ENCODE measurements at regions not wholly inside any gene's neighbourhood (a gene's known extent, or its start where the extent isn't known, plus 50 kb on each side); places are given as distances from the start of the nearest gene placed in this dataset.
"Not testable (repeated sequence)": the region's sequence is repeated elsewhere in the genome, so short reads cannot be mapped to it uniquely, and the experiment has no call there.

DNA sequence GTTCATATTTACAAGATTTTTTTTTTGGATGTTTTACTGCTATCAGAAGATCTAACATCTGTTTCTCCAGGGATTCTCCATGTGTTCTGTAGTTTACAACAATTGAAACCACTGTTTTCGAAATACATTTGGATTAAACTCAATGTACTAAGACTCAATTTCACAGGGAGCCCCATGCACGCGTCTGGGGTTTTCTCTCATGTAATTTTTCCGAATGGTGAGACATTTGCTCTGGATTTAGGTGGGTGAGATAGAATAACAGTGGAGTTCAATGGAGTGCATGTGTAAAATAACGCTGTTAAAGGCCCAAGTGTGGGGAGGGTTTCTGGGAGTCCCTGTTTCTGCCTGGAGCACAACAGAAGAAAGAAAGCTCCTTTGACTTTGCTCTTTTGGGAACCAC lies 330.3 kb downstream of the TSHZ3 start:
- DNase-seq, result no peak

DNA sequence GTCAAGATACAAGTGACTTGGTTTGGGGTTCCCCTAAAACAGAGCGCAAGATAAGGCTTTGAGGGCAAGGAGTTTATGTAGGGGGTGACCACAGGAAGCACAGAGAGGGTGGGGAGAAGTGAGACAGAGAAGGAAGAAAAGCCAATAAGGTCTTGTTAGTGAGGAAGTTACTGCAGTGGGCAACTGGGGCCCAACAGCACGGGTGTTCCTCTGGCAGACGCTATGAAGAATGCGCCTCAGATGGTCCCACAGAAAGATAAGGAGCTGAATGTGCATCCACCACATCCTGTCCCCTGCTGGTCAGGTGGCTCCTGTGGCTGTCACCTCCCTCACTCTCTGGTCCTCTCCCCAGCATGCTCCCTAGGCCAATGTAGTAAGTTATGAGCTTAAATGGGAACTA lies 333.5 kb downstream of the TSHZ3 start:
- no peak for DNase-seq

DNA sequence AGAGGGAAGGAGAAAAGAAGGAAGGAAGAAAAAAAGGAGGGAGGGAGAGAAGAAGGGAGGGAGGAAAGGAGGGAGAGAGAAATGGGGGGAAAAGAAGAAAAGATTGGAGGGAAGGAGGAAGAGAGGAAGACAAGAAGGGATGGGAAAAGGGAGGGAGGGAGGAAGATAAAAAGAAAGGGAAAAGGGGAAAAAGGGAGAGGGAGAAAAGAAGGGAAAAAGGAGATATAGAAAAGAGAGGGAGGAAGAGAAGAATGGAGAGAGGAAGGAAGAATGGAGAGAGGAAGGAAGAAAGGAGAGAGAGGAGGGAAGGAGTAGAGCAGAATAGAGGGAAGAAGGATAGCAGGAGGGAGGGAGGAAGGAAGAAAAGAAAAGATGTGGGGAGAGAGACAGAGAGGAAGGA lies 334.6 kb downstream of the TSHZ3 start:
- DNase-seq, result no peak

DNA sequence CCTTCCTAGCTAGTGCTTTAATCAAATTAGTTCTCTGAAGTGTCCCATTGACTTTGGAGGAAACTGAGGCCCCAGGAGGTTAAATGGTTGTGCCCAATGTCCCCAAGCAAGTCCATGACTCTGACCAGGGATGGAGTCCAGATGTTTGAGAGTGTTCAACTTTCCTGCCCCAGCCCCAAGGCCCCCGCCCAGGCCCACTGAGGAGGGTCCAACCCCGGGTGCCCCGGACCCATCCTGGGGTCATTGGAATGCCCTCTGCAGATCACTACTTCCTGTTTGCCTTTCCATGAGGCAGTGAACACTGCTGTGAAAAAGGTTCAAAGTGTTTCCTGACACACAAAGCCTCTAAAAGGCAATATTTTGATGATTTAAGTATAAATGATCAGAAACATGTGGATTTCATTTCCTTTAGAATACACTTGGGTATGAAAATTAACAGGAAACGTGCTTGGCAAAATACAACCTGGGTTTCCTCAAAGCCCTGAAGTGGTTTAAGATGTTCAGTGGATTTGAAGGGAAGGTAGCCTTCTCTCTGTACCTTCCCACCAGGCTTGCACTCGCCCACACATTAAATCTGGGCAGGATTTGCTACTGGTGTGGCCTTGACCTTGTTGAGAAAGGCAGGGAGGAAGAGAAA lies 335.7 kb downstream of the TSHZ3 start:
- no peak for DNase-seq

DNA sequence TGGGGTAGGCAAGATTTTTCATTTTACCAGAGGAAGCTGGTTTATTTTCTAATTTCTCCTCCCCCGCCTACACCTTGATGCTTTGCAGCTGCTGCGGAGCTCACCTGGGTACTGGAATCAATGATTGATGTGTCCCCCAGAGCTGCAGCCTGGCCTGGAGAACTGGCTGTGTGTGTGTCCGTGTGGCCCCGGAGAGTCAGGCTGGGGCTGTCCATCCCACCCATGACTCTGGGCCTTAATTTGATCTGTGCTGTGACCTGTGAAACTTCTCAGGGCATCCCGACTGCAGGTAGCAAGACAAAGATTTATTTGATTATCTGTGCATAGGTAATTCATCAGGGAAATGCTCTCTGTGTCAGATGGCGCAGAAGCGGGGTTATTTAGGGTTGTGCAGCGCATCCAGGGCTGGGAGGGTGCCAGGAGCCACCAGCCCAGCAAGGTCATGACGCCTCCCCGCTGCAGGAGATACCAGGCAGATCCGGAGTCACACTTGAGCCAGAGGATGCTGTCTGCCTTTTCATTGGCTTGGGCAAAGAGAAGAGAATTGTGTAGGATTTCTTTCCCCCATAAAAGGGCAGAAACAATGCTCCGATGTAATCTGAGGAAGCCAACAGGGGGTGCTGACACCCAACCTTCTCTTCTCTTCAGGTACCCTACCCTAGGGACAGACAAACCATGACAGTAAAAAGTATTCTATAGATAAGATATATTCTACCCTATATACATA lies 346.6 kb downstream of the TSHZ3 start:
- no peak for DNase-seq

DNA sequence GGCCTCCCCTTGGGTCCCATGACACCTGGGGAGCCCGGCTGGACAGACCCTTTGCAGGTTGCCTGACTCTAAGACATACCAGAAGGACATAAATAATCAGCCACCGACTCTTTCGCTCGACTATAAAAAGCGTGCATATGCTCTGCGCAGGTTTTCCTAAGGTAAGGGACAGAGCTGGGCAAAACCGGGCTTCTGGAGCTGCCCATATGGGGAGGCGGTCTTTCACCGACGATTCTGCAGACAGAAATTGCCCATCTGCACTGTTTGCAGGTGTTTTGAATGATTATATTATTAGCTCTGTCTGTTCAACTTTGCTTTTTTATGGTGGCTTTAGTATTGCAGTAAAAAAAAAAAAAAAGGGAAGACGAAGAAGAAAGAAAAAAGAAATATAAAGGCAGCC lies 347.2 kb downstream of the TSHZ3 start:
- DNase-seq, result no peak

DNA sequence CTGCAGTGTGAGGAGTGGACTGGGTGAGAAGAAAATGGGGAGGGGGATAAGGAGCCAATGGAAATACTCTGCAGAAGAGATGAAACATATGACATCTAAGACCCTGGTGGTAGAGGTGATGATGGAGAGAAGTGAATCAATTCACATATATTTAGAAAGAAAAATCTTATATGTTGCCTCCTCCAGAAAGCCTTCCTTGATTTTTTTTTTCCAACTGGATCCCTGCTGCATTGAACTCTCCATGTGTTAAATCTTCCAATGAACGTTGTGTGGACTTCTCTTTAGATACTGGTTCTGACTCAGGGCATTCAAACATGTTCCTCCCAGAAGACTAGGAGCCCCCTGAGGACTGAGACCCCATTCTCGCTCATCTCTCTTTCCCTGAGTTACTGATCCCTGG lies 348.3 kb downstream of the TSHZ3 start:
- no peak for DNase-seq

DNA sequence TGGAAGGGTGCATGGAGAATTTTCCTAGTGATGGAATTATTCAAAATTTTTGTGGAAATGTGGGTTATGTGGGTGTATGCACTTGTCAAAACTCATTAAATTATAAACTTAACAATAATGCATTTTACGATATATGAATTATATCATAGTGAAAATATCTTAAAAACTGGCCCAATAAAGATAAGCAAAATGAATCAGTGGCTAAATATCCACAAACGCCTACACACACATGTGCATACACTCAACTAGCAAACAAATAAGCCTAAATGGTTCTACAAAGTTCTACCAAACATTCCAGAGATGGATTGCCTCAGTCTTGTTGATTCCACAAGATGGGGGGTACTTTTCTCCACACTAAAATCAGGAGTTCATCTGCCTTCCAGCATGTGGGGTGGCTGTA lies 349.5 kb downstream of the TSHZ3 start:
- DNase-seq, result no peak

DNA sequence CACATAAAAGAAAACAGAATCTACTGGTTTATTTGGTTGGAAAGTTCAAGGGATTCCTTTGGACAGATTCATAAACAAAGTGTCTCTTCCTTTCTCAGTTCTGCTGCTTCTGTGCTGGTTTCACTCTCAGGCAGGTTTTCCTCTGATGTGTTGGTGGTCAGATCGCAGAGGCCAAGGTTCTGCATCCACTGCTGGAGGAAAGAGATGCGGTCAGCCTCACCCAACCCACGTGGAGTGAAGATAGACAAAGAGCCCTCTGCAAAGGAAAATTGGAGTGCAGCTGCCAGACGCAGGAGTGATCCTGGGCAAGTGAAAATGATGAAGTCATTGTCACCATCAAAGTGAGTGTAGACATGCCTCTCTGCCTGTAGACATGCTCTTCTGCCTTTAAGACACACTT lies 352.0 kb downstream of the TSHZ3 start:
- no peak for DNase-seq

DNA sequence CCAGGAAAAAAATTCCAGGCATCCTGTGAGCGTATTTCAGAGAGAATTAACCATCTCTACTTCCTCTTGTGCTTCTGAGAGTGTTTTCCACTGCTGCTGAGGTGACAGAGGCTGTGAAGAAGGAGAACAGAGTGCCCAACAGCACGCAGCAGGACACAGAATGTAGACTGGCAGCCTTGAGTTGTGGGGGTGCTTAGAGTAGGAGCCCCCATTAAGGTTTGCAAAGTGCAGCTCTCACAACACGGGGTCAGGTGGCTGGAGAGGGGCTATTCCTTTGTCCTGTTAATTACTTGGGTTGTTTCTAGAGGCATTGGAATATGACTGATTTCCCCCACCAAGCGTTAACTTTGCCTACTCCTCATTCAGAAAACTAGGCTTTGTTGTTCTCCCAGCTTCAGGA lies 370.6 kb downstream of the TSHZ3 start:
- DNase-seq, result no peak

DNA sequence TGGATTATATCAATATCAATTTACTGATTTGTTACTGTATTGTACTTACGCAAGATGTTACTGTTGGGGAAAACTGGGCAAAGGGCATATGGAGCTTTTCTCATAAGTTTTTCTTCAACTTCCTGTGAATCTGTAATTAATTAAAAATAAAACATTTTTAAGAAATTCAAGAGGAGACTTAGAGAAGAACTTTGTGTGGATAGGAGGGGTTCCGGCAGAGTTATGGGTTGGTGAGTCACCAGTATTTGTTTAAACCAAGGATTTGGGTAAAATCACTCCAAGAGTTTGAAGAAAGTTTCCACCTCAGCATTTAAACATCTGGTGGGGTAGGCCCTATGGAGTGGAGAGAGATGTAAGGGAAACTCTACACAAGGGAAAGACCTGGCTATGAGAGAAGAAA lies 379.6 kb downstream of the TSHZ3 start:
- no peak for DNase-seq

DNA sequence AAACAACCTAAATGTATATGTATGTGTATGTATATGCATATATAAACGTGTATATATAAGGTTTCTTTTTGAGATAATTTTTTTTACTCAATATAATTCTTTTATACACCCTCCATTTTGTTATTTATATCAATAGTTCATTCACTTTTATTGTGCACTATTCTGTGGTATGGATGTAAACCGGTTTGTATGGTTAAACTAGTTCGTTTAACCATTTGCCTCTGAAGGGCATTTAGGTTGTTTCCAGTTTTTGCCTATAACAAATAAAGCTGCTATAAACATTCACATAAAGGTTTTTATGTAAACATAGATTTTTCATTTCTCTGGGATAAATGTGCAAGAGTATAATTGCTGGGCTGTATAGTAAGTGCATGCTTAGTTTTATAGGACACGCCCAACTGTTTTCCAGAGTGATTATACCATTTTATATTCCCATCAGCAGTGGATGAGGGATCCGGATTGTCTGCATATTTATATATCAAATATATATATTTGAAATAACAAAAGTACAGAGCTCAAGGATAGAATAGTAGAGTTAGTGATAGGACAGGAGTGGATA lies 380.3 kb downstream of the TSHZ3 start:
- DNase-seq, result no peak

DNA sequence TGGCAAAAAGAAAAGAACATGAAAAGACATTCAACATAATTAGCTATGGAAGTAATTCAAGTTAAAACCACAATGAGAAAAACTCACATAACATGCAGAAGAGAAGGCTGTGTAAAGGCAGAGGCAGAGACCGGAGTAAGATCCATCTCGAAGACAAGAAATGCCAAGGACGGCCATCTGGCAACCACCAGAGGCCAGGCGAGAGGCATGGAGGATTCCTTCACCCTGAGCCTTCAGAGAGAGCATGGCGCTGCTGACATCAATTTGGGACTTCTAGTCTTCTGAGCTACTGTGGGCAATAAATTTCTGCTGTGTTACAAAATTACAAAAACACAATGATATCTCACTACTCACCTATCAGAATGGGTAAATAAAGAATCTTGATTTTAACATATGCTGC lies 381.0 kb downstream of the TSHZ3 start:
- no peak for DNase-seq

DNA sequence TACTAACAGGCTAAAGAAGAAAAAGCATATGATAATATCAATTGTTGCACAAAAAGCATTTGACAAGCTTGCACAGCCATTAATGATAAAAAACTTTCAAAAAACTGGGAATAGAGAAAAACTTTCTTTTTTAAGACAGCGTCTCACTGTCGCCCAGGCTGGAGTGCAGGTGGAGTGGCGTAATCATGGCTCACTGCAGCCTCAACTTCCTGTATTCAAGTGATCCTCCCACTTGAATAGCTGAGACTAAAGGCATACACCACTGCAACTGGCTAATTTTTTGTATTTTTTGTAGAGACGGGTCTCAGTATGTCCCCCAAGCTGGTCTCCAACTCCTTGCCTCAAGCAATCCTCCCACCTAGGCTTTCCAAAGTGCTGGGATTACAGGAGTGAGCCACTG lies 382.8 kb downstream of the TSHZ3 start:
- DNase-seq, result no peak

DNA sequence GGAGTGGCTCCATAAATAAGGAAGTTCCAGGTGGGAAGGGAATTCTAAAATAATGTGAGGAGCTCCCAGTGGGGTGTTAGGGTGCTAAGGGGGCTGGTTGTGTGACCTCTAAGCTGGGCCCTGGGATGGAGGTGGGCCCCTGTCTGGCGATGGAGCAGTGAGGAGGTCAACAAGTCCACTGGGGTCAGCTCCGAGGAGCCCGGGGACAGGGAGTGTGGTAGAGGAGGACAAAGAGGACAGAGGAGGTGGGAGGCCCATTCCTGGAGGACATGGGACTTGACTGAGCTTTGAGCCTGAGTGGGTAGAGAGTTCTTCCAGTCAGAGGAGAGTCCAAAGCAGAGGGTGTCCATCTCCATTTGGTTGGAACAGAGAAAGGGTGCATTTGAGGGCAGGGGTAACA lies 390.2 kb downstream of the TSHZ3 start:
- DNase-seq, result no peak

DNA sequence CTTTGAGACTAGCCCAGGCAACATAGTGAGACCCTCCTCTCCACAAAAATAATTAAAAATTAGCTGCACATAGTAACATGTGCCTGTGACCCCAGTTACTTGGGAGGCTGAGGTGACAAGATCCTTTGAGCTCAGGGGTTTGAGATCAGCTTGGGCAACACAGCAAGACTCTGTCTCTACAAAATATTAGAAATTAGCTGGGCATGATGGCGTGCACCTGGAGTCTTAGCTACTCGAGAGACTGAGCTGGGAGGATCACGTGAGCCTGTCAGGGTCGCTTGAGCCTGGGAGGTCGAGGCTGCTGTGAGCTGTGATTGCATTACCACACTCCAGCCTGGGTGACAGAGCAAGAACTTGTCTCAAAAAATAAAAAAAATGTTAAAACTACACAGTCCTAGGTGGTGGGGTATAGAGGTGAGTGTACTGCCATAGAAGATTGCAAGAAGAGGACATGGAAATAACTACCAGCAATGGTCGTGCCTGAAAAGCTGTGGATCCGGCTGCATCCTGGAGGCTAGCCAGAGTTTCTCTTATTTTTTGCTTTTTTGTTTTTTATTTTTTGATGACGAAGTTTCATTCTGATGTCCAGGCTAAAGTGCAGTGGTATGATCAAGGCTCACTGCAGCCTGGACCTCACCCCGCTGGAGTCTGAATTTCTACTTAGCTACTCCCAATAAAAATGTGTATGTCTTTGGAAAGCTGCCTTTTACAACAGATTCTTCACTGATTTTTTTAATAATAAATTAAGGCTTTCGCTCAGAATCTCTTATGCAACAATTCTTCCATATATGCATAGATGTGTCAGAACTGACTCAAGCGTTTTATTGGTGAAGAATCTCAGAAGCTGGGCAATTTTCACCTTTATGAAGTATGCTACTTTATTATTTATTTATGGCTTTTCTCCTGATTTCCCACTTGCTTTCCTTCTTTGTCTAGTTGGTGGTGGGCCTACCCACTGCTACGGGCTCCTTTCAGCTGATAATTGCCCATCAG lies 393.8 kb downstream of the TSHZ3 start:
- DNase-seq, result no peak

DNA sequence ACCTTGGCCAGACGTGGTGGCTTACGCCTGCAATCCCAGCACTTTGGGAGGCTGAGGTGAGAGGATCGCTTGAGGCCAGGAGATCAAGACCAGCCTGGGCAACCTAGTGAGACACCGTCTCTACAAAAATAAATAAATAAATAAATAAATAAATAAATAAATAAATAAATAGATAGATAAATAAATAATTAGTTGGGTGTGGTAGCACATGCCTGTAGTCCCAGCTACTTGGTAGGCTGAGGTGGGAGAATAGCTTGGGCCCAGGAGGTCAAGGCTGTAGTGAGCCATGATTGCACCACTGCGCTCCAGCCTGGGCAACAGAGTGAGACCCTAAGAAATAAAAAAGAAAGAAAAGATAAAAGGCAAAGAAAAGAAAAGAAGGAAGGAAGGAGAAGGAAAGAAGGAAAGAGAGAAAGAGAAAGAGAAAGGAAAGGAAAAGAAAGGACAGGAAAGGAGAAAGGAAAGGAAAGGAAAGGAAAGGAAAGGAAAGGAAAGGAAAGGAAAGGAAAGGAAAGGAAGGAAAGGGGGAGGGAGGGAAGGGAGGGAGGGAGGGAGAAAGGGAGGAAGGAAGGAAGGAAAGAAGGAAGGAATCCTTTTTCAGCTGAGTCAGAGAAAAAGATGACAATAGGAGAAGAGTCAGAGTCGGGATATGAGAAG lies 404.8 kb downstream of the TSHZ3 start:
- not testable (repeated sequence) for DNase-seq

DNA sequence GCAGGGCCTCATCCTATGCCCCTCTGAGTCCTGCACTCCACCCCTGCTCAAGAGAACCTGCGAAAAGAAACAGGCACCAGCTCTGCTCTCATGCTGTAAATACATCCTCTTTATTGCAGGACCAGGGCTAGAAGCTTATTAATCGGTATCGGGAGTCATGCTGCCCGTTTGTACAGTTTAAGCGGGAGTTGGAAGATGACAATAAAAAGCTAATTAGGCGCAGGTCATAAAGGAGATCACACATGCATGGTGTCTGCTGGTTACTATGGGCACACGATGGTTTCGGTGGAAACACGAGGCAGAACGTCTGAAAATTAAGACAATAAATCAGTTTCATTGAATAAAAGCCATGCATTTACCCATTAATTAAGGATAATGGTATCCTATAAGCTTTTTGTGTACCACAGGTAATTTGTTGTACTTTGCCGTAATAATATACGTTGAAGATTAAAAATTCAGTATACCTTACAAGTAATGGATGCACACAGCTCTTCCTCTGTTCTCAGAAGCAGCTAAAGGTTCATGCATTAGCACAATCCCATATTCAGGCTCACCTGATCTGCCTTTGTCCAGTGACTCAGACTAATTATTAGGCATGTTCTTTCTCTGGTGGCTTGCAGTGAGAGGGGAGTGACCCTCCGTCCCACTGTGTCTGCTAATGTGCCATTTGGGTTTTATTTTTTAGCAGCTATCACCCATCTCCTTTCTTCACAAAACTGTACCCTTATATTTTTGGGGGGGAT lies 406.0 kb downstream of the TSHZ3 start:
- no peak for DNase-seq

DNA sequence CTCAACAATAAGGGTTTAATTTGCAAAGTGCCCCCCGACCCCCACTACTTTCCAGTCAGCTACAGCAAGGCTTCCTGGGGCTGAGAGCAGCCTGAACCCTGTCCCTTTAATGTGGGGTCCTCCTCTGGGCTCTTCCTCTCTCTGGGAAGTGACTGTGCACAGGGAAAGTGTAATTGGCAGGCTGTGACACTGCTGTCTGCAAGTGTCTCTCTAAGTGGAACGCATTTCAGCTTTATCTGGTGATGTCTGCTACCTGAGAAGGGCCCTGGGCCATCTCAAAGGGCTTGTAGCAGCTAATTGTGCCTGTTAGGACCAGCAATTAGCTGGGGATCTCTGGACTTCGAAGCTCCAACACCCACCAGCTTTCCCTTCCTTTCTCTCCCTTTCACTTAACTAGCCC lies 406.6 kb downstream of the TSHZ3 start:
- no peak for DNase-seq

DNA sequence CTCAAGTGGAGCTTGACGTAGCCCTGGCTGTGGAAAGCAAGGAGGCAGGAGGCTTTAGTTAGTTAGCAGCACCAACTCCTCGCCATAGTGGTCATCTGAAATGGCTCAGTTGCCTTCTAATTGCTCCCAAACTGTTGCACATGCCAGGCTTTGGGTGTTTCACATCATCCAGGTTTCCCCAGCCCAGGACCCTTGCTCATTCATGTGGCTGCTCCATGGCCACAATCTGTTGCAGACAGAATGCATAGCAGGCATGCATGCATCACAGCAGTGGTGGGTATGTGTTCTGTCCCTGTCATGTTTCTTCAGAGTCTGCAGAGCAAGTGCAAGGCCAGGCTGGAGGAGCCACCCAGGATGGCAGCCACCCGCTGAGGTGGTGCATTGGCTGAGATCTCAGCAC lies 407.6 kb downstream of the TSHZ3 start:
- DNase-seq, result no peak

DNA sequence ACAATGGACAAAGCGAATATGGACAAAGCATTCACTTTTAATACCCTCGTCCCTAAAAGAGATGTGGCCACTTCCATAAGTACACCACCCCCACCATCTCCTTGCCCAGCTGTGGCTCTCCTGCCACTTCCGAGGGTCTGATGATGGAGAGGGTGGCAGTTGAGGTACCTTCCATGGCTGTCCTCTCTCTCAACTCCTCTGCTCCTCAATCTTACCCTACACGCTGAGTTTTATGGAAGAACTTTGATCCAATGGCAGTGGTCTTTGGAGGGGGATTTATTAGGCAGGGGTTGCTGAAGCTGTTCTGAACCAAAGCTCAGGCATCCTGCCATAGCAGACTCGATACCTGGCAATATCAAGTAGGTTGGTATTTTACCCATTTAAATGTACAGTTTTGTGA lies 413.0 kb downstream of the TSHZ3 start:
- DNase-seq, result no peak

DNA sequence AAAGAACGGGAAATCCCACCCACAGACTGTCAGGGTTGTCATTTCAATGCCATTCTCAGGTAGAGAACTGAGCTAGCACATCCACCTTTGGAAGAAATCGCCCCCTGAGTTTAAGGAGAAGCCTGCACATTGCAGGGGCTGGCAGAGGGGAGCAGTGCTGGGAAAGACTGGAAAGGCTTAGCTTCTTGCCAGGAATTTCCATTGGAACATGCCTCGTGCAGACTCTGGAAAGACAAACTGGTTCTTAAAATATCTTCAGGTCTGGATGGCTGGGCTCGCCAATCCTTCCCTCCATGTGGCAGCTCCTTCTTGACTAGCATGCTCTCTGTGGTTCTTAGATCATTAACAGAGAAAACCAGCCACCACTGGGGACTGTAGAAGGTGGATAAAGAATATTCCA lies 414.1 kb downstream of the TSHZ3 start:
- DNase-seq, result no peak
